GM23338 (cell line): ENCODE measurements at regions not wholly inside any gene's neighbourhood (a gene's known extent, or its start where the extent isn't known, plus 50 kb on each side); places are given as distances from the start of the nearest gene placed in this dataset.

Source experiments
- CREB1 ChIP-seq: fragments of 250-450 bp; sonication (Bioruptor Pico); IDR thresholded peaks from 2 replicates; pipeline ENCODE4 v1.5.0; 2020; ENCODE audit warnings: low read depth, mild to moderate bottlenecking, moderate library complexity
- EZH2 ChIP-seq: fragments of 200-600 bp; sonication (generic); IDR thresholded peaks from one replicate; pipeline ENCODE4 v1.8.0; 2017; ENCODE audit warnings: antibody characterized with exemption, mild to moderate bottlenecking, low read depth; ENCODE audit not compliant: unreplicated experiment
- EZH2phosphoT487 ChIP-seq: fragments of 200-600 bp; sonication (generic); IDR thresholded peaks from one replicate; pipeline ENCODE4 v1.8.1; 2018; ENCODE audit warnings: antibody characterized with exemption; ENCODE audit not compliant: unreplicated experiment
- JUNB ChIP-seq: IDR thresholded peaks from one replicate; pipeline ENCODE4 v1.6.1; 2016; ENCODE audit warnings: antibody characterized with exemption; ENCODE audit not compliant: unreplicated experiment
- POLR2AphosphoS5 ChIP-seq: IDR thresholded peaks from 2 replicates; pipeline ENCODE4 v1.6.1; 2016; ENCODE audit warnings: antibody characterized with exemption, low read depth
- STAT1 ChIP-seq: IDR thresholded peaks from one replicate; pipeline ENCODE4 v1.6.1; 2016; ENCODE audit warnings: antibody characterized with exemption; ENCODE audit not compliant: unreplicated experiment
- ZNF114 ChIP-seq: fragments of 250-450 bp; sonication (Bioruptor Pico); IDR thresholded peaks from 2 replicates; pipeline ENCODE4 v1.5.0; 2020; ENCODE audit warnings: mild to moderate bottlenecking, moderate library complexity
- ZNF331 ChIP-seq: fragments of 250-450 bp; sonication (Bioruptor Pico); IDR thresholded peaks from 2 replicates; pipeline ENCODE4 v1.5.0; 2020; ENCODE audit warnings: low read depth, mild to moderate bottlenecking, moderate library complexity
- TF ChIP-seq, protein P1 (sequence below), 2 experiments: fragments of 200-600 bp in 1 of 2; sonication (generic) in 1 of 2; conservative IDR thresholded peaks; 2 replicates each; pipeline versions ENCODE4 v1.5.1 to v1.6.1; 2016 to 2017; ENCODE audit warnings: antibody characterized with exemption in 2 of 2, low read depth in 2 of 2, mild to moderate bottlenecking in 2 of 2, moderate library complexity in 1 of 2
- TF ChIP-seq, protein P2 (sequence below): IDR thresholded peaks from one replicate; pipeline ENCODE4 v1.6.1; 2018; ENCODE audit warnings: antibody characterized with exemption; ENCODE audit not compliant: unreplicated experiment
- TF ChIP-seq, protein P3 (sequence below): fragments of 250-450 bp; sonication (Bioruptor Pico); IDR thresholded peaks from 2 replicates; pipeline ENCODE4 v1.5.0; 2020; ENCODE audit warnings: mild to moderate bottlenecking, moderate library complexity
- TF ChIP-seq, protein P4 (sequence below): IDR thresholded peaks from 2 replicates; pipeline ENCODE4 v1.6.1; 2016; ENCODE audit warnings: antibody characterized with exemption

GRCh38 chr10:100655760-100656421 lies 89.5 kb upstream of the PAX2 start:
- TF ChIP-seq, protein P1, sequence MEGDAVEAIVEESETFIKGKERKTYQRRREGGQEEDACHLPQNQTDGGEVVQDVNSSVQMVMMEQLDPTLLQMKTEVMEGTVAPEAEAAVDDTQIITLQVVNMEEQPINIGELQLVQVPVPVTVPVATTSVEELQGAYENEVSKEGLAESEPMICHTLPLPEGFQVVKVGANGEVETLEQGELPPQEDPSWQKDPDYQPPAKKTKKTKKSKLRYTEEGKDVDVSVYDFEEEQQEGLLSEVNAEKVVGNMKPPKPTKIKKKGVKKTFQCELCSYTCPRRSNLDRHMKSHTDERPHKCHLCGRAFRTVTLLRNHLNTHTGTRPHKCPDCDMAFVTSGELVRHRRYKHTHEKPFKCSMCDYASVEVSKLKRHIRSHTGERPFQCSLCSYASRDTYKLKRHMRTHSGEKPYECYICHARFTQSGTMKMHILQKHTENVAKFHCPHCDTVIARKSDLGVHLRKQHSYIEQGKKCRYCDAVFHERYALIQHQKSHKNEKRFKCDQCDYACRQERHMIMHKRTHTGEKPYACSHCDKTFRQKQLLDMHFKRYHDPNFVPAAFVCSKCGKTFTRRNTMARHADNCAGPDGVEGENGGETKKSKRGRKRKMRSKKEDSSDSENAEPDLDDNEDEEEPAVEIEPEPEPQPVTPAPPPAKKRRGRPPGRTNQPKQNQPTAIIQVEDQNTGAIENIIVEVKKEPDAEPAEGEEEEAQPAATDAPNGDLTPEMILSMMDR (conservative IDR thresholded peaks at IDR 0.05; ENCODE audit: low read depth in 2 of 2) = no peak
- TF ChIP-seq EZH2phosphoT487 (no peak), EZH2 (peak; percentile 62), POLR2AphosphoS5 (no peak), JUNB (no peak), STAT1 (no peak), CREB1 (no peak), ZNF331 (CRISPR knock-in tag) (no peak), ZNF114 (CRISPR knock-in tag) (no peak)
- TF ChIP-seq, protein P2, sequence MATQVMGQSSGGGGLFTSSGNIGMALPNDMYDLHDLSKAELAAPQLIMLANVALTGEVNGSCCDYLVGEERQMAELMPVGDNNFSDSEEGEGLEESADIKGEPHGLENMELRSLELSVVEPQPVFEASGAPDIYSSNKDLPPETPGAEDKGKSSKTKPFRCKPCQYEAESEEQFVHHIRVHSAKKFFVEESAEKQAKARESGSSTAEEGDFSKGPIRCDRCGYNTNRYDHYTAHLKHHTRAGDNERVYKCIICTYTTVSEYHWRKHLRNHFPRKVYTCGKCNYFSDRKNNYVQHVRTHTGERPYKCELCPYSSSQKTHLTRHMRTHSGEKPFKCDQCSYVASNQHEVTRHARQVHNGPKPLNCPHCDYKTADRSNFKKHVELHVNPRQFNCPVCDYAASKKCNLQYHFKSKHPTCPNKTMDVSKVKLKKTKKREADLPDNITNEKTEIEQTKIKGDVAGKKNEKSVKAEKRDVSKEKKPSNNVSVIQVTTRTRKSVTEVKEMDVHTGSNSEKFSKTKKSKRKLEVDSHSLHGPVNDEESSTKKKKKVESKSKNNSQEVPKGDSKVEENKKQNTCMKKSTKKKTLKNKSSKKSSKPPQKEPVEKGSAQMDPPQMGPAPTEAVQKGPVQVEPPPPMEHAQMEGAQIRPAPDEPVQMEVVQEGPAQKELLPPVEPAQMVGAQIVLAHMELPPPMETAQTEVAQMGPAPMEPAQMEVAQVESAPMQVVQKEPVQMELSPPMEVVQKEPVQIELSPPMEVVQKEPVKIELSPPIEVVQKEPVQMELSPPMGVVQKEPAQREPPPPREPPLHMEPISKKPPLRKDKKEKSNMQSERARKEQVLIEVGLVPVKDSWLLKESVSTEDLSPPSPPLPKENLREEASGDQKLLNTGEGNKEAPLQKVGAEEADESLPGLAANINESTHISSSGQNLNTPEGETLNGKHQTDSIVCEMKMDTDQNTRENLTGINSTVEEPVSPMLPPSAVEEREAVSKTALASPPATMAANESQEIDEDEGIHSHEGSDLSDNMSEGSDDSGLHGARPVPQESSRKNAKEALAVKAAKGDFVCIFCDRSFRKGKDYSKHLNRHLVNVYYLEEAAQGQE = no peak
- TF ChIP-seq, protein P3, sequence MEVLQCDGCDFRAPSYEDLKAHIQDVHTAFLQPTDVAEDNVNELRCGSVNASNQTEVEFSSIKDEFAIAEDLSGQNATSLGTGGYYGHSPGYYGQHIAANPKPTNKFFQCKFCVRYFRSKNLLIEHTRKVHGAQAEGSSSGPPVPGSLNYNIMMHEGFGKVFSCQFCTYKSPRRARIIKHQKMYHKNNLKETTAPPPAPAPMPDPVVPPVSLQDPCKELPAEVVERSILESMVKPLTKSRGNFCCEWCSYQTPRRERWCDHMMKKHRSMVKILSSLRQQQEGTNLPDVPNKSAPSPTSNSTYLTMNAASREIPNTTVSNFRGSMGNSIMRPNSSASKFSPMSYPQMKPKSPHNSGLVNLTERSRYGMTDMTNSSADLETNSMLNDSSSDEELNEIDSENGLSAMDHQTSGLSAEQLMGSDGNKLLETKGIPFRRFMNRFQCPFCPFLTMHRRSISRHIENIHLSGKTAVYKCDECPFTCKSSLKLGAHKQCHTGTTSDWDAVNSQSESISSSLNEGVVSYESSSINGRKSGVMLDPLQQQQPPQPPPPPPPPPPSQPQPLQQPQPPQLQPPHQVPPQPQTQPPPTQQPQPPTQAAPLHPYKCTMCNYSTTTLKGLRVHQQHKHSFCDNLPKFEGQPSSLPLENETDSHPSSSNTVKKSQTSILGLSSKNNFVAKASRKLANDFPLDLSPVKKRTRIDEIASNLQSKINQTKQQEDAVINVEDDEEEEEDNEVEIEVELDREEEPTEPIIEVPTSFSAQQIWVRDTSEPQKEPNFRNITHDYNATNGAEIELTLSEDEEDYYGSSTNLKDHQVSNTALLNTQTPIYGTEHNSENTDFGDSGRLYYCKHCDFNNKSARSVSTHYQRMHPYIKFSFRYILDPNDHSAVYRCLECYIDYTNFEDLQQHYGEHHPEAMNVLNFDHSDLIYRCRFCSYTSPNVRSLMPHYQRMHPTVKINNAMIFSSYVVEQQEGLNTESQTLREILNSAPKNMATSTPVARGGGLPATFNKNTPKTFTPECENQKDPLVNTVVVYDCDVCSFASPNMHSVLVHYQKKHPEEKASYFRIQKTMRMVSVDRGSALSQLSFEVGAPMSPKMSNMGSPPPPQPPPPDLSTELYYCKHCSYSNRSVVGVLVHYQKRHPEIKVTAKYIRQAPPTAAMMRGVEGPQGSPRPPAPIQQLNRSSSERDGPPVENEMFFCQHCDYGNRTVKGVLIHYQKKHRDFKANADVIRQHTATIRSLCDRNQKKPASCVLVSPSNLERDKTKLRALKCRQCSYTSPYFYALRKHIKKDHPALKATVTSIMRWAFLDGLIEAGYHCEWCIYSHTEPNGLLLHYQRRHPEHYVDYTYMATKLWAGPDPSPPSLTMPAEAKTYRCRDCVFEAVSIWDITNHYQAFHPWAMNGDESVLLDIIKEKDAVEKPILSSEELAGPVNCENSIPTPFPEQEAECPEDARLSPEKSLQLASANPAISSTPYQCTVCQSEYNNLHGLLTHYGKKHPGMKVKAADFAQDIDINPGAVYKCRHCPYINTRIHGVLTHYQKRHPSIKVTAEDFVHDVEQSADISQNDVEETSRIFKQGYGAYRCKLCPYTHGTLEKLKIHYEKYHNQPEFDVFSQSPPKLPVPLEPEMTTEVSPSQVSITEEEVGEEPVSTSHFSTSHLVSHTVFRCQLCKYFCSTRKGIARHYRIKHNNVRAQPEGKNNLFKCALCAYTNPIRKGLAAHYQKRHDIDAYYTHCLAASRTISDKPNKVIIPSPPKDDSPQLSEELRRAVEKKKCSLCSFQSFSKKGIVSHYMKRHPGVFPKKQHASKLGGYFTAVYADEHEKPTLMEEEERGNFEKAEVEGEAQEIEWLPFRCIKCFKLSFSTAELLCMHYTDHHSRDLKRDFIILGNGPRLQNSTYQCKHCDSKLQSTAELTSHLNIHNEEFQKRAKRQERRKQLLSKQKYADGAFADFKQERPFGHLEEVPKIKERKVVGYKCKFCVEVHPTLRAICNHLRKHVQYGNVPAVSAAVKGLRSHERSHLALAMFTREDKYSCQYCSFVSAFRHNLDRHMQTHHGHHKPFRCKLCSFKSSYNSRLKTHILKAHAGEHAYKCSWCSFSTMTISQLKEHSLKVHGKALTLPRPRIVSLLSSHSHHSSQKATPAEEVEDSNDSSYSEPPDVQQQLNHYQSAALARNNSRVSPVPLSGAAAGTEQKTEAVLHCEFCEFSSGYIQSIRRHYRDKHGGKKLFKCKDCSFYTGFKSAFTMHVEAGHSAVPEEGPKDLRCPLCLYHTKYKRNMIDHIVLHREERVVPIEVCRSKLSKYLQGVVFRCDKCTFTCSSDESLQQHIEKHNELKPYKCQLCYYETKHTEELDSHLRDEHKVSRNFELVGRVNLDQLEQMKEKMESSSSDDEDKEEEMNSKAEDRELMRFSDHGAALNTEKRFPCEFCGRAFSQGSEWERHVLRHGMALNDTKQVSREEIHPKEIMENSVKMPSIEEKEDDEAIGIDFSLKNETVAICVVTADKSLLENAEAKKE = no peak
- TF ChIP-seq, protein P4, sequence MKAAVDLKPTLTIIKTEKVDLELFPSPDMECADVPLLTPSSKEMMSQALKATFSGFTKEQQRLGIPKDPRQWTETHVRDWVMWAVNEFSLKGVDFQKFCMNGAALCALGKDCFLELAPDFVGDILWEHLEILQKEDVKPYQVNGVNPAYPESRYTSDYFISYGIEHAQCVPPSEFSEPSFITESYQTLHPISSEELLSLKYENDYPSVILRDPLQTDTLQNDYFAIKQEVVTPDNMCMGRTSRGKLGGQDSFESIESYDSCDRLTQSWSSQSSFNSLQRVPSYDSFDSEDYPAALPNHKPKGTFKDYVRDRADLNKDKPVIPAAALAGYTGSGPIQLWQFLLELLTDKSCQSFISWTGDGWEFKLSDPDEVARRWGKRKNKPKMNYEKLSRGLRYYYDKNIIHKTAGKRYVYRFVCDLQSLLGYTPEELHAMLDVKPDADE = no peak
